GM12891 (cell line): ENCODE measurements at regions not wholly inside any gene's neighbourhood (a gene's known extent, or its start where the extent isn't known, plus 50 kb on each side); places are given as distances from the start of the nearest gene placed in this dataset.

ENCODE experiments used
- PAX5 ChIP-seq: IDR thresholded peaks from 2 replicates; pipeline ENCODE4 v1.6.1; 2011; ENCODE audit warnings: low read length, moderate library complexity, mild to moderate bottlenecking; ENCODE audit not compliant: insufficient read depth, severe bottlenecking
- POLR2A ChIP-seq: IDR thresholded peaks from 2 replicates; pipeline ENCODE4 v1.6.1; 2011; ENCODE audit warnings: low read depth, low read length, control low read depth
- POLR2AphosphoS5 ChIP-seq: IDR thresholded peaks from 2 replicates; pipeline ENCODE4 v1.6.1; 2011; ENCODE audit warnings: low read depth, low read length, control low read depth
- POU2F2 ChIP-seq: IDR thresholded peaks from 2 replicates; pipeline ENCODE4 v1.6.1; 2011; ENCODE audit warnings: low read depth, mild to moderate bottlenecking, control low read depth, low read length, moderate library complexity
- TAF1 ChIP-seq: IDR thresholded peaks from 2 replicates; pipeline ENCODE4 v1.6.1; 2011; ENCODE audit warnings: low read depth, low read length, control low read depth

GRCh38 chr10:78945838-78946237 lies 122.9 kb upstream of the ZMIZ1 start:
- TF ChIP-seq POLR2A (no peak), TAF1 (no peak), POU2F2 (no peak), POLR2AphosphoS5 (no peak), PAX5 (no peak)
